HCEC 1CT (cell line): ENCODE measurements at regions not wholly inside any gene's neighbourhood (a gene's known extent, or its start where the extent isn't known, plus 50 kb on each side); places are given as distances from the start of the nearest gene placed in this dataset.

Experiments
- DNase-seq: peaks from one replicate; pipeline ENCODE4 v3.0.0-alpha.2; 2017

GRCh38 chr5:8053270-8053669, 184.3 kb downstream of the MTRR start:
- DNase-seq = no peak

- DNase-seq = no peak
Observed at GRCh38 chr5:8057769-8058168, 188.8 kb downstream of the MTRR start.

- no peak for DNase-seq
Observed at GRCh38 chr5:8058616-8059190, 189.8 kb downstream of the MTRR start.

- no peak for DNase-seq
Observed at GRCh38 chr5:8059337-8059736, 190.4 kb downstream of the MTRR start.

- DNase-seq = no peak
Observed at GRCh38 chr5:8060235-8060952, 191.4 kb downstream of the MTRR start.

- no peak for DNase-seq
Observed at GRCh38 chr5:8060953-8061429, 192.0 kb downstream of the MTRR start.

GRCh38 chr5:8062521-8062920, 193.6 kb downstream of the MTRR start:
- no peak for DNase-seq

- DNase-seq = no peak
Observed at GRCh38 chr5:8068078-8068477, 199.1 kb downstream of the MTRR start.

GRCh38 chr5:8070138-8070537, 201.2 kb downstream of the MTRR start:
- DNase-seq = no peak

GRCh38 chr5:8079056-8079455, 210.1 kb downstream of the MTRR start:
- DNase-seq = no peak

- no peak for DNase-seq
Observed at GRCh38 chr5:8081179-8081578, 212.2 kb downstream of the MTRR start.

- DNase-seq = no peak
Observed at GRCh38 chr5:8093669-8094068, 224.7 kb downstream of the MTRR start.

- DNase-seq = no peak
Observed at GRCh38 chr5:8094304-8094703, 225.4 kb downstream of the MTRR start.

GRCh38 chr5:8097146-8097545, 228.2 kb downstream of the MTRR start:
- no peak for DNase-seq

GRCh38 chr5:8098081-8098480, 229.1 kb downstream of the MTRR start:
- no peak for DNase-seq

GRCh38 chr5:8102714-8103113, 233.8 kb downstream of the MTRR start:
- no peak for DNase-seq

GRCh38 chr5:8114597-8115266, 245.8 kb downstream of the MTRR start:
- no peak for DNase-seq

- DNase-seq = no peak
Observed at GRCh38 chr5:8123559-8123958, 254.6 kb downstream of the MTRR start.

- no peak for DNase-seq
Observed at GRCh38 chr5:8134609-8135008, 265.7 kb downstream of the MTRR start.

- no peak for DNase-seq
Observed at GRCh38 chr5:8135742-8136141, 266.8 kb downstream of the MTRR start.

- no peak for DNase-seq
Observed at GRCh38 chr5:8136271-8136670, 267.3 kb downstream of the MTRR start.

GRCh38 chr5:8137941-8138550, 269.1 kb downstream of the MTRR start:
- DNase-seq = no peak

GRCh38 chr5:8138884-8139283, 269.9 kb downstream of the MTRR start:
- no peak for DNase-seq

GRCh38 chr5:8150791-8151190, 281.8 kb downstream of the MTRR start:
- no peak for DNase-seq
